ENCODE measurements at regions not wholly inside any gene's neighbourhood (a gene's known extent, or its start where the extent isn't known, plus 50 kb on each side); places are given as distances from the start of the nearest gene placed in this dataset.

- TF ChIP-seq EP300 (IDR thresholded peaks at IDR 0.05) (no peak), POLR2A (IDR thresholded peaks at IDR 0.05) (no peak)
- TF ChIP-seq, protein P1, sequence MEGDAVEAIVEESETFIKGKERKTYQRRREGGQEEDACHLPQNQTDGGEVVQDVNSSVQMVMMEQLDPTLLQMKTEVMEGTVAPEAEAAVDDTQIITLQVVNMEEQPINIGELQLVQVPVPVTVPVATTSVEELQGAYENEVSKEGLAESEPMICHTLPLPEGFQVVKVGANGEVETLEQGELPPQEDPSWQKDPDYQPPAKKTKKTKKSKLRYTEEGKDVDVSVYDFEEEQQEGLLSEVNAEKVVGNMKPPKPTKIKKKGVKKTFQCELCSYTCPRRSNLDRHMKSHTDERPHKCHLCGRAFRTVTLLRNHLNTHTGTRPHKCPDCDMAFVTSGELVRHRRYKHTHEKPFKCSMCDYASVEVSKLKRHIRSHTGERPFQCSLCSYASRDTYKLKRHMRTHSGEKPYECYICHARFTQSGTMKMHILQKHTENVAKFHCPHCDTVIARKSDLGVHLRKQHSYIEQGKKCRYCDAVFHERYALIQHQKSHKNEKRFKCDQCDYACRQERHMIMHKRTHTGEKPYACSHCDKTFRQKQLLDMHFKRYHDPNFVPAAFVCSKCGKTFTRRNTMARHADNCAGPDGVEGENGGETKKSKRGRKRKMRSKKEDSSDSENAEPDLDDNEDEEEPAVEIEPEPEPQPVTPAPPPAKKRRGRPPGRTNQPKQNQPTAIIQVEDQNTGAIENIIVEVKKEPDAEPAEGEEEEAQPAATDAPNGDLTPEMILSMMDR (IDR thresholded peaks at IDR 0.05), result no peak
These were observed 1684.4 kb upstream of the B3GALT2 start for GRCh38 chr1:194870860-194871259.
